ENCODE measurements at regions not wholly inside any gene's neighbourhood (a gene's known extent, or its start where the extent isn't known, plus 50 kb on each side); places are given as distances from the start of the nearest gene placed in this dataset.

DNA sequence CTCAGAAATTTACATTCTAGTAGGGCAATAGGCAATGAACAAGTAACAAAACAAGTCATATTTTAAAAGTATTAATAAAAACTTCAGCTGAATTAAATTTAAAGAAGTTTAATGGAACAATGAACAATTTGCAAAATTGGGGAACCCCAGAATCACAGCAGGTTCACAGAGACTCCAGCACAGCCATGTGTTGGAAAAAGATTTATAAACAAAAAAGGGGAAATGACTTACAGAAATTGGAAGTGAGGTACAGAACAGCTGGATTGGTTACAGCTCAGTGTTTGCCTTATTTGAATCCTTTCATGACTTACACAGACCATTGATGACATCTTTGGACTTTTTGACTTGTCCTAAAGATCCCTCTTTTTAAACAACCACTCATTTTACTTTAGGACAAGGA is 179.9 kb upstream of the SCN7A start:
- H3K4me1 ChIP-seq (ENCODE audit: insufficient read depth), result no peaks in the 10 kb centered on the region
- H3K27me3 ChIP-seq (ENCODE audit: insufficient read depth), result no peaks in the 10 kb centered on the region
- no peaks in the 10 kb centered on the region for H3F3A ChIP-seq (replicated peaks; ENCODE audit: low read depth)
- peaks cover 4% of the 10 kb centered on the region; the same call in 2 of the 3 replicates for H3K9me3 Mint-ChIP-seq
- no peaks in the 10 kb centered on the region for H4K20me1 ChIP-seq (replicated peaks; ENCODE audit: insufficient read depth)
- no peak overlapping the region for H3K27ac ChIP-seq (ENCODE audit: low read depth)
- H3K36me3 ChIP-seq (ENCODE audit: insufficient read depth), result no peaks in the 10 kb centered on the region
- no peak for DNase-seq (ENCODE audit: low spot score)
- no peak for ATAC-seq
- H3K4me3 ChIP-seq, result no peak overlapping the region
- H3K79me2 ChIP-seq (replicated peaks; ENCODE audit: insufficient read depth), result no peaks in the 10 kb centered on the region
- no peak overlapping the region for H3K4me2 ChIP-seq
- no peaks in the 10 kb centered on the region for H3K27me3 Mint-ChIP-seq (ENCODE audit: insufficient read depth, low read depth, poor library complexity)
- no peaks in the 10 kb centered on the region for H3K36me3 Mint-ChIP-seq (ENCODE audit: low read depth)
- no peaks in the 10 kb centered on the region; the same call in 2 of the 3 replicates for H3K4me1 Mint-ChIP-seq
- no peak overlapping the region for H3K4me3 Mint-ChIP-seq
- no peak overlapping the region for H3K27ac Mint-ChIP-seq
- TF ChIP-seq ZNF114 (CRISPR knock-in tag; IDR thresholded peaks at IDR 0.05) (no peak), CREB1 (CRISPR knock-in tag; IDR thresholded peaks at IDR 0.05; ENCODE audit: low read depth) (no peak), EZH2 (IDR thresholded peaks at IDR 0.05; ENCODE audit: low read depth, unreplicated experiment) (no peak), STAT1 (IDR thresholded peaks at IDR 0.05; ENCODE audit: unreplicated experiment) (no peak), ZNF331 (CRISPR knock-in tag; IDR thresholded peaks at IDR 0.05; ENCODE audit: low read depth) (no peak)
- TF ChIP-seq, protein P1, sequence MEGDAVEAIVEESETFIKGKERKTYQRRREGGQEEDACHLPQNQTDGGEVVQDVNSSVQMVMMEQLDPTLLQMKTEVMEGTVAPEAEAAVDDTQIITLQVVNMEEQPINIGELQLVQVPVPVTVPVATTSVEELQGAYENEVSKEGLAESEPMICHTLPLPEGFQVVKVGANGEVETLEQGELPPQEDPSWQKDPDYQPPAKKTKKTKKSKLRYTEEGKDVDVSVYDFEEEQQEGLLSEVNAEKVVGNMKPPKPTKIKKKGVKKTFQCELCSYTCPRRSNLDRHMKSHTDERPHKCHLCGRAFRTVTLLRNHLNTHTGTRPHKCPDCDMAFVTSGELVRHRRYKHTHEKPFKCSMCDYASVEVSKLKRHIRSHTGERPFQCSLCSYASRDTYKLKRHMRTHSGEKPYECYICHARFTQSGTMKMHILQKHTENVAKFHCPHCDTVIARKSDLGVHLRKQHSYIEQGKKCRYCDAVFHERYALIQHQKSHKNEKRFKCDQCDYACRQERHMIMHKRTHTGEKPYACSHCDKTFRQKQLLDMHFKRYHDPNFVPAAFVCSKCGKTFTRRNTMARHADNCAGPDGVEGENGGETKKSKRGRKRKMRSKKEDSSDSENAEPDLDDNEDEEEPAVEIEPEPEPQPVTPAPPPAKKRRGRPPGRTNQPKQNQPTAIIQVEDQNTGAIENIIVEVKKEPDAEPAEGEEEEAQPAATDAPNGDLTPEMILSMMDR (conservative IDR thresholded peaks at IDR 0.05; ENCODE audit: low read depth in 2 of 2), result no peak
- TF ChIP-seq, protein P2, sequence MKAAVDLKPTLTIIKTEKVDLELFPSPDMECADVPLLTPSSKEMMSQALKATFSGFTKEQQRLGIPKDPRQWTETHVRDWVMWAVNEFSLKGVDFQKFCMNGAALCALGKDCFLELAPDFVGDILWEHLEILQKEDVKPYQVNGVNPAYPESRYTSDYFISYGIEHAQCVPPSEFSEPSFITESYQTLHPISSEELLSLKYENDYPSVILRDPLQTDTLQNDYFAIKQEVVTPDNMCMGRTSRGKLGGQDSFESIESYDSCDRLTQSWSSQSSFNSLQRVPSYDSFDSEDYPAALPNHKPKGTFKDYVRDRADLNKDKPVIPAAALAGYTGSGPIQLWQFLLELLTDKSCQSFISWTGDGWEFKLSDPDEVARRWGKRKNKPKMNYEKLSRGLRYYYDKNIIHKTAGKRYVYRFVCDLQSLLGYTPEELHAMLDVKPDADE (IDR thresholded peaks at IDR 0.05), result no peak
- TF ChIP-seq, protein P3, sequence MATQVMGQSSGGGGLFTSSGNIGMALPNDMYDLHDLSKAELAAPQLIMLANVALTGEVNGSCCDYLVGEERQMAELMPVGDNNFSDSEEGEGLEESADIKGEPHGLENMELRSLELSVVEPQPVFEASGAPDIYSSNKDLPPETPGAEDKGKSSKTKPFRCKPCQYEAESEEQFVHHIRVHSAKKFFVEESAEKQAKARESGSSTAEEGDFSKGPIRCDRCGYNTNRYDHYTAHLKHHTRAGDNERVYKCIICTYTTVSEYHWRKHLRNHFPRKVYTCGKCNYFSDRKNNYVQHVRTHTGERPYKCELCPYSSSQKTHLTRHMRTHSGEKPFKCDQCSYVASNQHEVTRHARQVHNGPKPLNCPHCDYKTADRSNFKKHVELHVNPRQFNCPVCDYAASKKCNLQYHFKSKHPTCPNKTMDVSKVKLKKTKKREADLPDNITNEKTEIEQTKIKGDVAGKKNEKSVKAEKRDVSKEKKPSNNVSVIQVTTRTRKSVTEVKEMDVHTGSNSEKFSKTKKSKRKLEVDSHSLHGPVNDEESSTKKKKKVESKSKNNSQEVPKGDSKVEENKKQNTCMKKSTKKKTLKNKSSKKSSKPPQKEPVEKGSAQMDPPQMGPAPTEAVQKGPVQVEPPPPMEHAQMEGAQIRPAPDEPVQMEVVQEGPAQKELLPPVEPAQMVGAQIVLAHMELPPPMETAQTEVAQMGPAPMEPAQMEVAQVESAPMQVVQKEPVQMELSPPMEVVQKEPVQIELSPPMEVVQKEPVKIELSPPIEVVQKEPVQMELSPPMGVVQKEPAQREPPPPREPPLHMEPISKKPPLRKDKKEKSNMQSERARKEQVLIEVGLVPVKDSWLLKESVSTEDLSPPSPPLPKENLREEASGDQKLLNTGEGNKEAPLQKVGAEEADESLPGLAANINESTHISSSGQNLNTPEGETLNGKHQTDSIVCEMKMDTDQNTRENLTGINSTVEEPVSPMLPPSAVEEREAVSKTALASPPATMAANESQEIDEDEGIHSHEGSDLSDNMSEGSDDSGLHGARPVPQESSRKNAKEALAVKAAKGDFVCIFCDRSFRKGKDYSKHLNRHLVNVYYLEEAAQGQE (IDR thresholded peaks at IDR 0.05; ENCODE audit: unreplicated experiment), result no peak
- H3K9me2 ChIP-seq (ENCODE audit: insufficient read depth), result peaks cover 3% of the 10 kb centered on the region
- no peak overlapping the region for H2AFZ ChIP-seq

DNA sequence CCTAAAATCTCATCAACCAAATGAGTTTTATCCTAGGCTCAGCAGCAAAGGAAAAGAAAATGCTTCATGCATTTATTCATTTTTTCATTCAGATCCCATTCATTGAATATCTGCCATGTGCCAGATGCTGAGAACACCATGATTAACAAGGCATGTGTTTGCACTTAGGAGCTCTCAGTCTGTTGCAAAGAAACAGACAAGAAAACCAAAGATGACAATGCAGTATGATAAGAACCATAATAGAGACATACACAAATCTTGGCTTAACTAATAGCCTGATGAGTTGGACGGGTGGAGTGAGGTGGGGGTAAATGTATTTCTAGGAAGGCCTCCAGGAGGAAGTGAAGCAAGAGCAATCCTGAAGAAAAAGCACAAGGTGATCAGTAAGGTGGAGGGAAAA is 177.8 kb upstream of the SCN7A start:
- no peak for DNase-seq (ENCODE audit: low spot score)
- H3K27me3 ChIP-seq (ENCODE audit: insufficient read depth), result no peaks in the 10 kb centered on the region
- no peak overlapping the region for H3K27ac ChIP-seq (ENCODE audit: low read depth)
- H3K4me1 Mint-ChIP-seq, result no peaks in the 10 kb centered on the region
- no peak for ATAC-seq
- H3K4me3 ChIP-seq, result no peak overlapping the region
- no peaks in the 10 kb centered on the region; the same call in none of the 2 replicates for H3K9me2 ChIP-seq (ENCODE audit: insufficient read depth)
- no peak overlapping the region; the same call in 1 of the 2 replicates for H2AFZ ChIP-seq
- H3K4me2 ChIP-seq, result no peak overlapping the region
- H3K27ac Mint-ChIP-seq, result no peak overlapping the region
- no peaks in the 10 kb centered on the region for H4K20me1 ChIP-seq (replicated peaks; ENCODE audit: insufficient read depth)
- H3K36me3 Mint-ChIP-seq (ENCODE audit: low read depth), result no peaks in the 10 kb centered on the region
- H3K9me3 Mint-ChIP-seq, result peaks cover 4% of the 10 kb centered on the region; the same call in 2 of the 3 replicates
- no peaks in the 10 kb centered on the region for H3K79me2 ChIP-seq (replicated peaks; ENCODE audit: insufficient read depth)
- H3K27me3 Mint-ChIP-seq (ENCODE audit: insufficient read depth, low read depth, poor library complexity), result no peaks in the 10 kb centered on the region
- H3K36me3 ChIP-seq (ENCODE audit: insufficient read depth), result no peaks in the 10 kb centered on the region
- H3K4me3 Mint-ChIP-seq, result no peak overlapping the region
- H3K4me1 ChIP-seq (ENCODE audit: insufficient read depth), result no peaks in the 10 kb centered on the region
- no peaks in the 10 kb centered on the region for H3F3A ChIP-seq (replicated peaks; ENCODE audit: low read depth)
- TF ChIP-seq, protein P4, sequence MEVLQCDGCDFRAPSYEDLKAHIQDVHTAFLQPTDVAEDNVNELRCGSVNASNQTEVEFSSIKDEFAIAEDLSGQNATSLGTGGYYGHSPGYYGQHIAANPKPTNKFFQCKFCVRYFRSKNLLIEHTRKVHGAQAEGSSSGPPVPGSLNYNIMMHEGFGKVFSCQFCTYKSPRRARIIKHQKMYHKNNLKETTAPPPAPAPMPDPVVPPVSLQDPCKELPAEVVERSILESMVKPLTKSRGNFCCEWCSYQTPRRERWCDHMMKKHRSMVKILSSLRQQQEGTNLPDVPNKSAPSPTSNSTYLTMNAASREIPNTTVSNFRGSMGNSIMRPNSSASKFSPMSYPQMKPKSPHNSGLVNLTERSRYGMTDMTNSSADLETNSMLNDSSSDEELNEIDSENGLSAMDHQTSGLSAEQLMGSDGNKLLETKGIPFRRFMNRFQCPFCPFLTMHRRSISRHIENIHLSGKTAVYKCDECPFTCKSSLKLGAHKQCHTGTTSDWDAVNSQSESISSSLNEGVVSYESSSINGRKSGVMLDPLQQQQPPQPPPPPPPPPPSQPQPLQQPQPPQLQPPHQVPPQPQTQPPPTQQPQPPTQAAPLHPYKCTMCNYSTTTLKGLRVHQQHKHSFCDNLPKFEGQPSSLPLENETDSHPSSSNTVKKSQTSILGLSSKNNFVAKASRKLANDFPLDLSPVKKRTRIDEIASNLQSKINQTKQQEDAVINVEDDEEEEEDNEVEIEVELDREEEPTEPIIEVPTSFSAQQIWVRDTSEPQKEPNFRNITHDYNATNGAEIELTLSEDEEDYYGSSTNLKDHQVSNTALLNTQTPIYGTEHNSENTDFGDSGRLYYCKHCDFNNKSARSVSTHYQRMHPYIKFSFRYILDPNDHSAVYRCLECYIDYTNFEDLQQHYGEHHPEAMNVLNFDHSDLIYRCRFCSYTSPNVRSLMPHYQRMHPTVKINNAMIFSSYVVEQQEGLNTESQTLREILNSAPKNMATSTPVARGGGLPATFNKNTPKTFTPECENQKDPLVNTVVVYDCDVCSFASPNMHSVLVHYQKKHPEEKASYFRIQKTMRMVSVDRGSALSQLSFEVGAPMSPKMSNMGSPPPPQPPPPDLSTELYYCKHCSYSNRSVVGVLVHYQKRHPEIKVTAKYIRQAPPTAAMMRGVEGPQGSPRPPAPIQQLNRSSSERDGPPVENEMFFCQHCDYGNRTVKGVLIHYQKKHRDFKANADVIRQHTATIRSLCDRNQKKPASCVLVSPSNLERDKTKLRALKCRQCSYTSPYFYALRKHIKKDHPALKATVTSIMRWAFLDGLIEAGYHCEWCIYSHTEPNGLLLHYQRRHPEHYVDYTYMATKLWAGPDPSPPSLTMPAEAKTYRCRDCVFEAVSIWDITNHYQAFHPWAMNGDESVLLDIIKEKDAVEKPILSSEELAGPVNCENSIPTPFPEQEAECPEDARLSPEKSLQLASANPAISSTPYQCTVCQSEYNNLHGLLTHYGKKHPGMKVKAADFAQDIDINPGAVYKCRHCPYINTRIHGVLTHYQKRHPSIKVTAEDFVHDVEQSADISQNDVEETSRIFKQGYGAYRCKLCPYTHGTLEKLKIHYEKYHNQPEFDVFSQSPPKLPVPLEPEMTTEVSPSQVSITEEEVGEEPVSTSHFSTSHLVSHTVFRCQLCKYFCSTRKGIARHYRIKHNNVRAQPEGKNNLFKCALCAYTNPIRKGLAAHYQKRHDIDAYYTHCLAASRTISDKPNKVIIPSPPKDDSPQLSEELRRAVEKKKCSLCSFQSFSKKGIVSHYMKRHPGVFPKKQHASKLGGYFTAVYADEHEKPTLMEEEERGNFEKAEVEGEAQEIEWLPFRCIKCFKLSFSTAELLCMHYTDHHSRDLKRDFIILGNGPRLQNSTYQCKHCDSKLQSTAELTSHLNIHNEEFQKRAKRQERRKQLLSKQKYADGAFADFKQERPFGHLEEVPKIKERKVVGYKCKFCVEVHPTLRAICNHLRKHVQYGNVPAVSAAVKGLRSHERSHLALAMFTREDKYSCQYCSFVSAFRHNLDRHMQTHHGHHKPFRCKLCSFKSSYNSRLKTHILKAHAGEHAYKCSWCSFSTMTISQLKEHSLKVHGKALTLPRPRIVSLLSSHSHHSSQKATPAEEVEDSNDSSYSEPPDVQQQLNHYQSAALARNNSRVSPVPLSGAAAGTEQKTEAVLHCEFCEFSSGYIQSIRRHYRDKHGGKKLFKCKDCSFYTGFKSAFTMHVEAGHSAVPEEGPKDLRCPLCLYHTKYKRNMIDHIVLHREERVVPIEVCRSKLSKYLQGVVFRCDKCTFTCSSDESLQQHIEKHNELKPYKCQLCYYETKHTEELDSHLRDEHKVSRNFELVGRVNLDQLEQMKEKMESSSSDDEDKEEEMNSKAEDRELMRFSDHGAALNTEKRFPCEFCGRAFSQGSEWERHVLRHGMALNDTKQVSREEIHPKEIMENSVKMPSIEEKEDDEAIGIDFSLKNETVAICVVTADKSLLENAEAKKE (CRISPR knock-in tag; IDR thresholded peaks at IDR 0.05), result no peak
- TF ChIP-seq EZH2phosphoT487 (IDR thresholded peaks at IDR 0.05; ENCODE audit: unreplicated experiment), result no peak

Data from GM23338 (cell line).